ENCODE measurements at regions not wholly inside any gene's neighbourhood (a gene's known extent, or its start where the extent isn't known, plus 50 kb on each side); places are given as distances from the start of the nearest gene placed in this dataset.

DNA sequence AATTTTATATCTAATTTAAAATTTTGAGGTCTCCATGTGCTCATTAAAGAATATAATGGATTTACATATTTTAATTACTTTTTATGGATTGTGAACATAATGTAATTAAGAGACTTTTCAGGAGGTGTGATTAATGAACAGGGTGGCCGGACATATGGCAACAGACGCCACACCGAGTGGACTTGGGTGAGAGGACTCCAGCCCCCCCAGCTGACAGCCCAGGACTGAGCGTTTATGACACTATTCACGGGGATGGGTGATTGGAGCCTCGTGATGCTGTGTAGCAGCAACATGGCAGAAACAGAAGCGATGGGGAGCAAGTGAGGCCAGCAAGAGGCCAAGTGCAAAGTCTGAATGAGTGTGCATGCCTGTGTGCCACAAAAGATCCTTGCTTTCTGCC is 1176.9 kb downstream of the TYW1 start:
- H4K20me1 ChIP-seq (ENCODE audit: insufficient read depth, low read length), result no peaks in the 10 kb centered on the region
- H3K9me2 ChIP-seq (replicated peaks; ENCODE audit: insufficient read depth, low read length), result no peaks in the 10 kb centered on the region
- no peak overlapping the region for H3K4me2 ChIP-seq (ENCODE audit: low read depth, low read length)
- H3K79me2 ChIP-seq (ENCODE audit: low read length), result no peaks in the 10 kb centered on the region
- H3K36me3 ChIP-seq (replicated peaks; ENCODE audit: insufficient read depth, low read length), result no peaks in the 10 kb centered on the region
- no peaks in the 10 kb centered on the region for H3K4me1 ChIP-seq (ENCODE audit: low read length)
- no peak overlapping the region for H3K9ac ChIP-seq (ENCODE audit: low read length)
- TF ChIP-seq, protein P1, sequence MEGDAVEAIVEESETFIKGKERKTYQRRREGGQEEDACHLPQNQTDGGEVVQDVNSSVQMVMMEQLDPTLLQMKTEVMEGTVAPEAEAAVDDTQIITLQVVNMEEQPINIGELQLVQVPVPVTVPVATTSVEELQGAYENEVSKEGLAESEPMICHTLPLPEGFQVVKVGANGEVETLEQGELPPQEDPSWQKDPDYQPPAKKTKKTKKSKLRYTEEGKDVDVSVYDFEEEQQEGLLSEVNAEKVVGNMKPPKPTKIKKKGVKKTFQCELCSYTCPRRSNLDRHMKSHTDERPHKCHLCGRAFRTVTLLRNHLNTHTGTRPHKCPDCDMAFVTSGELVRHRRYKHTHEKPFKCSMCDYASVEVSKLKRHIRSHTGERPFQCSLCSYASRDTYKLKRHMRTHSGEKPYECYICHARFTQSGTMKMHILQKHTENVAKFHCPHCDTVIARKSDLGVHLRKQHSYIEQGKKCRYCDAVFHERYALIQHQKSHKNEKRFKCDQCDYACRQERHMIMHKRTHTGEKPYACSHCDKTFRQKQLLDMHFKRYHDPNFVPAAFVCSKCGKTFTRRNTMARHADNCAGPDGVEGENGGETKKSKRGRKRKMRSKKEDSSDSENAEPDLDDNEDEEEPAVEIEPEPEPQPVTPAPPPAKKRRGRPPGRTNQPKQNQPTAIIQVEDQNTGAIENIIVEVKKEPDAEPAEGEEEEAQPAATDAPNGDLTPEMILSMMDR (IDR thresholded peaks at IDR 0.05; ENCODE audit: low read length), result no peak
- no peak for TF ChIP-seq EZH2 (optimal IDR thresholded peaks at IDR 0.05; ENCODE audit: low read depth, low read length)
- no peak for TF ChIP-seq EZH2phosphoT487 (IDR thresholded peaks at IDR 0.05; ENCODE audit: low read length)
- no peak overlapping the region for H3K27ac ChIP-seq (ENCODE audit: low read length)
- no peak overlapping the region for H3K4me3 ChIP-seq (ENCODE audit: low read length)
- H3F3A ChIP-seq (ENCODE audit: insufficient read depth, low read length), result no peaks in the 10 kb centered on the region
- DNase-seq, result no peak
- no peaks in the 10 kb centered on the region for H3K9me3 ChIP-seq (replicated peaks; ENCODE audit: insufficient read depth, low read length)
- no peaks in the 10 kb centered on the region for H3K27me3 ChIP-seq (replicated peaks; ENCODE audit: insufficient read depth, low read length)
- no peak overlapping the region for H2AFZ ChIP-seq (ENCODE audit: low read length)

DNA sequence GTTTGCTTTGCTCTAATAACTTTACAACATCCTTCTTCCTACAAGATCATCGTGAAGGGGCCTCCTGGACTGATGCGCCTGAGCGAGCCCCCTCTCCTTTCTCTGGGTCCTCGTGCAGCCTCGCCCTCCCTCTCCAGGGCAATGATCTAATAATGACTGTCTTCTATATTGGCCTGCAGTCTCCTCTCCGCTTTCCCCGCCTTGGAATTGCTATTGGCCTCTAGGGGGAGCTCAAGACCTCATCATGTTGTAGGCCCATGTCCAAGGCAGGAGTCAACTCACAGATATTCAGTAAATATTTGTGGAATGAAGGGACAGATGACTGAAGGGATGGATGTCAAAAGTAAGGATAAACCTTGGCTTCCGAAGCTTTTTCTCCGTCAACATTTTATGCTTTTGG is 1180.3 kb downstream of the TYW1 start:
- Histone ChIP-seq H2AFZ (ENCODE audit: low read length) (no peak overlapping the region), H3K9me3 (replicated peaks; ENCODE audit: insufficient read depth, low read length) (no peaks in the 10 kb centered on the region), H3K4me3 (ENCODE audit: low read length) (no peak overlapping the region), H3F3A (ENCODE audit: insufficient read depth, low read length) (no peaks in the 10 kb centered on the region), H3K4me2 (ENCODE audit: low read depth, low read length) (no peak overlapping the region), H4K20me1 (ENCODE audit: insufficient read depth, low read length) (no peaks in the 10 kb centered on the region), H3K27ac (ENCODE audit: low read length) (no peak overlapping the region), H3K9me2 (replicated peaks; ENCODE audit: insufficient read depth, low read length) (no peaks in the 10 kb centered on the region), H3K79me2 (ENCODE audit: low read length) (no peaks in the 10 kb centered on the region), H3K9ac (ENCODE audit: low read length) (no peak overlapping the region), H3K4me1 (ENCODE audit: low read length) (no peaks in the 10 kb centered on the region), H3K27me3 (replicated peaks; ENCODE audit: insufficient read depth, low read length) (no peaks in the 10 kb centered on the region), H3K36me3 (replicated peaks; ENCODE audit: insufficient read depth, low read length) (no peaks in the 10 kb centered on the region)
- TF ChIP-seq EZH2phosphoT487 (IDR thresholded peaks at IDR 0.05; ENCODE audit: low read length), result no peak
- TF ChIP-seq, protein P1 (IDR thresholded peaks at IDR 0.05; ENCODE audit: low read length), result peak; percentile 66
- DNase-seq, result peak; percentile 54

DNA sequence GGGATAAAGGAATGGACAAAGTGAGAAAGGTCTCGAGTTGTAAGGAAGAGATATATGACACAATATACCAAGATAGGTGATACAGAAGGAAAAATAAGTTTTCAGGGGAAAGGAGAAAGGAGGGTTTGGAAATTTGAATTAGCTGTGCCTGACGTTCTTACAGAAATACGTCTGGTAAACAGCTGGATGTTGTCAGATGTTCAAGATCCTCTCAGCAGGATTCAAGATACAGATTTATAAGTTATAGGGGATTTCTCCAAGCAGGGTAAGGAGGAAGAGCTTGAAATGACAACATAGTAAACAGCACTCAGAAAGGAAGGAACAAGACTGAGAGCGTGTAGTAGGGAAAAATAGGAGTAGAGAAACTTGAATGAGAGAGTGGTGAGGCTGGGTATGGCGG is 1184.1 kb downstream of the TYW1 start:
- Histone ChIP-seq H3K4me1 (ENCODE audit: low read length) (no peaks in the 10 kb centered on the region), H3K36me3 (replicated peaks; ENCODE audit: insufficient read depth, low read length) (no peaks in the 10 kb centered on the region), H3K9ac (ENCODE audit: low read length) (no peak overlapping the region), H3K4me3 (ENCODE audit: low read length) (no peak overlapping the region), H3K27me3 (replicated peaks; ENCODE audit: insufficient read depth, low read length) (no peaks in the 10 kb centered on the region), H3K27ac (ENCODE audit: low read length) (no peak overlapping the region), H3K79me2 (ENCODE audit: low read length) (no peaks in the 10 kb centered on the region), H3F3A (ENCODE audit: insufficient read depth, low read length) (no peaks in the 10 kb centered on the region), H3K9me3 (replicated peaks; ENCODE audit: insufficient read depth, low read length) (no peaks in the 10 kb centered on the region), H3K9me2 (replicated peaks; ENCODE audit: insufficient read depth, low read length) (no peaks in the 10 kb centered on the region), H2AFZ (ENCODE audit: low read length) (no peak overlapping the region), H4K20me1 (ENCODE audit: insufficient read depth, low read length) (no peaks in the 10 kb centered on the region), H3K4me2 (ENCODE audit: low read depth, low read length) (no peak overlapping the region)
- DNase-seq, result no peak
- TF ChIP-seq, protein P1 (IDR thresholded peaks at IDR 0.05; ENCODE audit: low read length), result no peak
- TF ChIP-seq EZH2phosphoT487 (IDR thresholded peaks at IDR 0.05; ENCODE audit: low read length) (no peak), EZH2 (optimal IDR thresholded peaks at IDR 0.05; ENCODE audit: low read depth, low read length) (no peak)
